ENCODE measurements at regions not wholly inside any gene's neighbourhood (a gene's known extent, or its start where the extent isn't known, plus 50 kb on each side); places are given as distances from the start of the nearest gene placed in this dataset.

DNA sequence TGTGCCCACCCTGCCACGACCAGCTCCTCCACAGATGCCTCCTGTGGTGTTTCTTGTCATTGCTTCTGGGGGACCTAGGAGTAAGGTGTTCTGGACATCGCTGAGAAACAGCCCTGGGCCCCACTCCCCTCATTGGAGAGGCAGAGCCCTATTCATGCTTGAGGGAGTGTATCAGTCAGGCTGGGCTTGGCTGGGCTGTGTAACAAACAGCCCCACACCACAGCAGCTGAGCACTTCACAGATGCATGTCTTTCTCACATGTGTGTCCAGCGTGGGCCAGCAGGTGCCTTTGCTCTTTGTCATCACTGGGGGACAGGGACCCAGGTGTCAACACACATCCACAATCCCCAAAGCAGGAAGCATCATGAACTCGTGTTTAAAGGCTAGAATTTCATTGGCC is 65.1 kb upstream of the FBRSL1 start:
- no peak for DNase-seq (ENCODE audit: low read depth)

DNA sequence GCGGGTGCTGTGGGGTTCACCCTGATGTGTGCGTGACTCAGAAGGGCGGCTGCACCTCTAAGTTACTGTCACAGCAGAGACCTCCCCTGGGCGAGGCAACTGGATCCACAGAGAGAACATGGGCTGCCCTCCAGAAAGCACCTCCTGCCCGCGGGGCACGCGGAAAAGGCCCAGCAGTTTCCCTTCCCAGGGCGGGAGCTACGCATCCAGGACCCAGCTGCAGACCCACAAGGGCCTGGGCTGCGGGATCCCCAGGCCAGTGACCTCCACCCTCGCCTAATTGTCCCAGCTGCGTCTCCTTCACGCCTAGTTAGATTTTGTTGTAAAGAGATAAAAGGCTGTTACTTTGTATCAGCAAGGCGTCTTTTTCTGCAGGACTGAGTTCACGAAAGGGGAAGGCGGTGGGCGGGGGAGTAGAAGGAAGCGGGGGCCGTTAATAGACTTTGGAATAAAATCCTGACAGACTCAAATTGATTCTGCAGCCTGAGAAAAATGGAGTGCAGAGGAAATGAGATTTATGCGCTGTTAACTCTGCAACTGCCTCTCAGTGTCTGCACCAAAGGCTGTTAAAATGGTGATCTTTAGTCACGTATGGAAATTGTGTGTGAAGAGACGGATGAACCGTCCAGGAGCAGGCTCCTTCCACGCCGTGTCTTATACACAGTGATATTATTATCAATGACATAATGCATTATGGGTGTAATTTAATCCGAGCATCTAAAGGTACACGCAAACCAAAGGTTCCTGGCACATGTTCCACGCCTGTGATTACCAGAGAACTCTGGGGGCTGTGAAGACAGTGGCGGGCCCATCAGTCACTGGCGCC is 65.9 kb upstream of the FBRSL1 start:
- DNase-seq (ENCODE audit: low read depth) = no peak

DNA sequence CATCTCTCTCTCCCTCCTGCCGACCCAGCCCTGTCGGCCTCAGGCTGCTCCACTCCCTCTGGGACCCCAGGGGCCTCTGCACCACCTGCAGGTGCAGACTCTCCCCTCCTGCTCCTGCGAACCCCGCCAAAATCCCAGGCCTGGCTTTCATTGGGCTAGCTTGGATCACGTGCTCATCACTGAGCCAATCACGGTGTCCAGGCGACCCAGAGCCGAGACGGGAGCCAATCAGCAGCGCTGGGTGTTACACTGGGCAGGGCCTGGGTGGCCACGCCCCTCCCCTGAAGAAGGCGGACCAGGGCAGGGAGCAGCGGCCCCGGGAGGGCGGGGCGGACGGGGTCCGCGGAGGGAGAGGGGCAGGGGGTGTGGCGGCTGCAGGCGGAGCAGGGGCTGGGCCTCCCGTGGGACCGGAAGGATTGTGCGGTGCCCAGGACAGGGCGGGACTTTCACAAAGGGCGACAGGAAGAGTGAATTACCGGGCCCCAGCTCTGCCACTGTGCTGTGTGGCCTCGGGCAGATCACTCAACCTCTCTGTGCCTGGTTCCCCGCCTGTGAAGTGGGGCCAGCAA is 66.6 kb upstream of the FBRSL1 start:
- no peak for DNase-seq (ENCODE audit: low read depth)

DNA sequence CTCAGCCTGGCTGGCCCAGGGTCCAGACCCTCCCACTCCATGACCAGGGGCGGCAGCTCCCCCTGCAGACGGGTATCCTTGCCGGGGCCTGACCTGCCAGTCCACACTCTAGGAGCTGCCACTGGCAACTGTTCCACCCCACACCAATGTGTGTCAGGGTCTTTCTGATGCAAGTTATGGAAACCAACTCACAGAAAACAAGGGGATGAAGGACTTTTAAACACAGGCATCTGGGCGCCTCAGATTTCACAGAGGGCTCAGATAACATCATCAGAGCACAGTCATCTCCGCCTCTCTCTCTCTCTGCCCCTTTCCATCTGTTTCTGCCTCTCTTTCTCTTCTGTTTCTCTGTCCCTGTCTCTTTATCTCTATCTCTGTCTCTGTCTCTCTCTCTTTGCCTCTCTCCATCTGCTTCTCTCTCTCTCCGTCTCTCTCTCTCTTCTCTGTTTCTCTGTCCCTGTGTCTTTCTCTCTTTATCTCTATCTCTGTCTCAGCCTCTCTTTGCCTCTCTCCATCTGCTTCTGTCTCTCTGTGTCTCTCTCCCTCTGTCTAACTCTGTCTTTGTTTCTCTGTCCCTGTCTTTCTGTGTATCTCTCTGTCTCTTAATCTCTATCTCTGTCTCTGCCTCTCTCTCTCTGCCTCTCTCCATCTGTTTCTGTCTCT is 67.4 kb upstream of the FBRSL1 start:
- DNase-seq (ENCODE audit: low read depth) = no peak

DNA sequence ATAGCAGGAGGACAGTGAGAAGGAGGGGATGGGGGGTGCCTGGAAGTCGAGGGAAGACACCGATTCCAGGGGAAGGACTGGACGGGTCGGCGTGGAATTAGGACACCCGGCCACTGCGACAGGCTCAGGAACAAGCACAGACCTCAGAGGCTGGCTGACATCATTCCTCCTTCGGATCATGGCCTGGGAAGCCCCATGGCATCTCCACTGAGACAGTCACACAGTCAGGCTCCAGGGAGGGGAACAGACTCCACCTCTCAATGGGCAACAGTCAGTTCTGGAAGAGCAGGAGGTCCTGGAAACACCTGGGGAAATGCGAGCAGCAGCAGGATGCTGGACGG is 67.9 kb upstream of the FBRSL1 start:
- DNase-seq (ENCODE audit: low read depth) = no peak

DNA sequence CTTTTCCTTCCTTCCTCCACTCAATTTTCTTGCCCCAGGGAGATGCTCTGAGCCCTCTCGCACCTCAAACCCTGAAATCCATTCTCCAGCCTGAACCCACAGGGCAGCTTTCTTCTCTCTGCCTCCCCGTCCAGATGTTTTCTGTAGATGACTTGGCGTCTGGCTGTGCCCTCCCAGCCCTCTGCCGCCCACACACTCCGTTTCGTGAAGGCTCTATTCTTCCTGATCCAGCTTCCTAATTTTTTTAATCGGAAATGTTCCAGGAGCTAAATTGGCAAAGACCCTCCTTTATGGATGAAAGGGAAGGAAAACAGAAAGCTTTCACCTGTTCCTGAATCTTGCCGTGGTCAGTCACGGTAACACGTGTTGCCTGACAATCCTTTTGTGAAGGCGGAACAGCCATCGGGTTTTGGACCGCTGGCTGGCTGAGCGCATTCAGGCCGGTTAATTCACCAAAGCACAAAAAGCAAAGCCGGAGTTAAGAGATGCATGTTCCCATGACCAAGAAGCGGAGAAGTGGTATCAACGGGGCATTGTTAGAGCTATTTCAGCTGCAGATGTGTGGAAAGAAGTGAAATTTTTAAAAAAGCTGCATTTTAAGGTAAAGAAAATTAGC is 70.2 kb upstream of the FBRSL1 start:
- no peak for DNase-seq (ENCODE audit: low read depth)

DNA sequence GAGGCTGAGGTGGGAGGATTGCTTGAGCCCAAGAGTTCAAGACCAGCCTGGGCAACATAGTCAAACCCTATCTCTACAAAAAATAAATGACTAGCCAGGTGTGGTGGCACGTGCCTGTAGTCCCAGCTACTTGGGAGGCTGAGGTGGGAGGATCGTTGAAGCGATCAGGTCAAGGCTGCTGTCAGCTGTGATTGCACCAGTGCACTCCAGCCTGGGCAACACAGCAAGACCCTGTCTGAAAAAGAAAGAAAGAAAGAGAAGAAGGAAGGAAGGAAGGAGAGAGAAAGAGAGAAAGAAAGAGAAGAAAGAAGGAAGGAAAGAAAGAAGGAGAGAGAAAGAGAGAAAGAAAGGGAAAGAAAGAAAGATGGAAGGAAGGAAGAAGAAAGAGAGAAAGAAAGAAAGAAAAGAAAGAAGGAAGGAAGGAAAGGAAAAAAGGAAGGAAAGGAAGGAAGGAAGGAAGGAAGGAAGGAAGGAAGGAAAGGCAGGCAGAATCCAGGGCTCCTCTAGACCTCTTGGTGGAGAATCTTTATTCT is 71.5 kb upstream of the FBRSL1 start:
- no peak for DNase-seq (ENCODE audit: low read depth)

DNA sequence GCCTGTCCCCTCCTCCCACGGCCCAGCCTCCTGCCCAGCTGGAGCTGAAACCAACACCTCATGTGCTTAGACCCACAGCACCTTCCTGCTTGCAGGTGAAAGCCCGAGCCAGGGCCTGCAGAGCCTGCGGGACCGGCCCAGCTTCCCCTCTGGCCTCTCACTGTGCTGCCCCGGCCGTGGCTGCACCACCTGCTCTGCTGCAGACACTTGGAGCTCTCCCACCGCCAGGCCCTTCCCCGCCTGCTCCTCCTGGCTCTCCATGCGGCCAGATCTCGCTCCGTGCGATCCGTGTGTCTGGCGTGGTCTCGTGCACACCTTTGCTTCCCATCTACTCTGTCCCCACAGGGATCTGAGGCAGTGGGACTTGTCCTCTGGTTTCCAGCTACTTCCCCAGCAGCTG is 72.2 kb upstream of the FBRSL1 start:
- DNase-seq (ENCODE audit: low read depth) = no peak

DNA sequence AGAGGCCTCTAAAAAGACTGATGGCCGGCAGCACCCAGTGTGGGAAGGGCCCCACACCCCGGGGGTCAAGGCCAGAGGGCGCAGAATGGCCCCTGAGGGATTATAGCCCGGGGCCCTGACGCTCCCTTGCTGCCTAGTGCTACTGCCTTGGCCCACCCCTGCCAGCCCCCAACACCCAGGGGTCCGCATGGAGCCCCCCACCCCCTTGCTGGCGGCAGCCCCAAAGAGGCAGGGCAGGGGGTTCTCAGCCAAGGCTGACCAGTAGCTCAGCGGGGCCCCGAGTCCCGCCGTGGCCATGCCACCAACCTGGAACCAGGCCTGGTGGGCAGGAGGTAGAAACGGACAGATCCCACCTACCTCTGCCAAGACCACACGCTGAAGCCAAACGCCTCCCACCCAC is 73.1 kb upstream of the FBRSL1 start:
- no peak for DNase-seq (ENCODE audit: low read depth)

DNA sequence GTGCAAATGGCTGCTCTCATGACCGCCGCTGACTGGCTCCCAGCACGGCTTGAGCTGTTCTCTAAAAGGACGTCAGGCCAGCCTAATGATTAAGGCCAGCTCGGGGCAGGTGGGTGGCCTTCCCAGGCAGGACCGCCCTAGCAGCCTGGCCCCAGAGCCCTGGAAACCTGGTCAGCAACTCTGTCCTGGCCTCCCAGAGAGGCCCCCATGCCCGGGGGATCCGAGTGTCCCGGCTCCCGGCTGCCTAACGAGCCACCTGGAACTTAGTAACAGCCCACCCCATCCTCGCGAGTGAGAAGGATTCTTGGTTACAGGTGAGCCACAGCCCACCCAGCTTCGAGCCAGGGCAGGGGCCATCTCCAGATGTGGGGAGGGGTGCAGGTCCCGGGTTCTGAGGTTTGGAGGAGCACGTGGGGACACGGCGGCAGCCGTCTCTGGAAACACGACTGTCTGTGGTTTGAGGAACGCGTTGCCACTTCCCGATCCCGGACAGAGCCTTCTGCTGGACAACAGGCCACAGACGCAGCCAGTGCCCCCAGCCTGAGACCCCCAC is 73.8 kb upstream of the FBRSL1 start:
- DNase-seq (ENCODE audit: low read depth) = no peak

DNA sequence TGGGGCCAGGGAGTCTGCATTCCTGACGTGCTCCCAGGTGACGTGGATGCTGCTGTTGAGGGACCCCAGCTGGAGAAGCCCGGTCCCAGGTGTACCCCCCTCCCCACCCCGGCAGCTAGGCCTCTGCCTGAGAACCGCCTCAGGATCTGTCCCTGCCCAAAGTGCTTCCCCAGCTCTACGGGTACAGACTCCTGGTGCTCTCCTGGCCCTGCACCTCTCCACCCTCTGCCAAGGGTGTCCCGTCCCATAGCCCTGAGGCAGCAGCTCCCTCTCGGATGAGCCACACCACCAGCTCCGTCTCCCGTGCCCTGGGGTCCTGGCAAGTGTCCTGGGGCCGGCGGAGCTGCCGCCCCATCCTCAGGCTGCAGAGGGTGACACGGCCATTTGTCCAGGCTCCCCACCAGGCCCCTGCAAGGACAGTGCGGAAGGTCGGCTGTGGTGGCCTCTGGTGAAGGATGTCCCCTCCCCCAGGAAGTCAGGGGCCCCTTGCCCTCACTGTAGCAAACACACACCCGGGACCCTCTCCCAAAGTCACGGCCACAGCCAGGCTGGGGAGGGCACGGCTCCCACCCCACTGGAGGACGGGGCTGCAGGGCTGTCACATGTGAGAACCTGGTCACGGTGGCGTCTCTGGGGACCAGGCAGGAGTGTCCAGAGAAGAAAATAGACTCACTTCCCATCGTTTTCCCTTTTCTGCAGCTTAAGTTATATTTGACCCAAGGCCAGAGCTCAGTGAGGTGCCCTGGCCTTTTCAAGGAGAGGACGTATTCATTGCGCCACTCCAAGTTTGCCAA is 74.4 kb upstream of the FBRSL1 start:
- no peak for DNase-seq (ENCODE audit: low read depth)

DNA sequence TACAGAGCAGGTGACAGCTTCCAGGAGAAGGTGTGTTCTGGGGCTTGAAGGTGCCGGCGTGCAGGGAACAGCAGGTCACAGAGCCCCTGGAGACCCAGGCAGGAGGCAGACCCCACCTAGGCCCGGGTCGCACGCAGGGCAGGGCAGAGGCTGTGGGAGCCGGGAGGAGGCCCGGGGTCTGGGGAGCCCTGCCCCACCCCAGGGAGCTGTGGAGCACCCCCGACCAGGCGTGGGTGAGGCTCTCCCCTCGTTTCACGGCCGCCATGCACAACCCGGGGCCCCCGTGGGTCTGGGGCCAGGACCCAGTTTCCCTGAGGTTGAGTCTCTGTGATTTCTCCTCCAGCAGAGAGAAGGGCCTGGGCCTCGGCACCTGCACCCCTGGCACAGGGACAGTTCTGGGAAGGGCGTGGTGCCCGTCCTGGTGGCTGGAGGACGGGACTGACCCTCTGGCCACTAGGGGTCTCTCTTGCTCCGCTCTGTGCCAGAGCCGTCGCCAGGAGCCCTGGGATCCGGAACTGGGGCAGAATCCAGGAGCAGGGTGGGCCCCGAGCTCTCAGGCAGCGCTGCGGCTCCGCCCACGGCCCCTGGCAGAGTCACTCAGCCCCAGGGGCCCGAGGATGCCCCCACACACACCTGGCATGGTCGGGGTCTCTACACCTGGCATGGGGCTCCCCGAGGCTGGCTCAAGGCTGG is 75.2 kb upstream of the FBRSL1 start:
- peak; percentile 46 for DNase-seq (ENCODE audit: low read depth)

DNA sequence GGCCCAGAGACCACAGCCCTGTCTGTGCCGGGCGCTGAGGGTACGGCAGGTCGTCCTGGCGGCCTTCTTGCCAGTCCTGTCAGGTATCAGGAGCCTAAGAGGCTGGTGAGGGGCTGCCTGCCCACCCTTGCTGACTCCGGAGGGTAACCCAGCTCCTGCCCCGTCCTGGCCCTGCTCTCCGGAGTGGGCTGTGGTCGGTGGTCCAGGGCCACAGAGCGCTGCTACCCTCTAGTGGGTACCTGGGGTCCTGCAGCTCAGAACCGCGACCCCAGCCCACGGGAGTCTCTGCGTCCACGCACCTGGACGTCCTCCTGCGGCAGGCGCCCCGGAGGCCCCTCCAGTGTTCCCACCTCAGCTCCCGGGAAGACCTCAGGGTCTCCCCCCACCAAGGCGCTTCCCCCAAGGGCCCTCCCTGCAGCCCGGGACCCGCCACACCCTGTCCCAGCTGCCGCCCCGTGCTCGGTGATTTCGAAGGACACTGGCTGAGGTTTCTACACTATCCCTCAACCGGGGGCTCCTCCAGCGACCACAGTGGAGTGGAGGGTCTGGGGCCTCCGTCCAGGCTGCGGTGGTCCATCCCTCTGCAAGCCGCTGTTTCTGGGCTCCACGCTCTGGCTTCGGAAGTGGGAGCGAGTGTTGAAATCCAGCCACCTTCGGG is 75.9 kb upstream of the FBRSL1 start:
- no peak for DNase-seq (ENCODE audit: low read depth)

DNA sequence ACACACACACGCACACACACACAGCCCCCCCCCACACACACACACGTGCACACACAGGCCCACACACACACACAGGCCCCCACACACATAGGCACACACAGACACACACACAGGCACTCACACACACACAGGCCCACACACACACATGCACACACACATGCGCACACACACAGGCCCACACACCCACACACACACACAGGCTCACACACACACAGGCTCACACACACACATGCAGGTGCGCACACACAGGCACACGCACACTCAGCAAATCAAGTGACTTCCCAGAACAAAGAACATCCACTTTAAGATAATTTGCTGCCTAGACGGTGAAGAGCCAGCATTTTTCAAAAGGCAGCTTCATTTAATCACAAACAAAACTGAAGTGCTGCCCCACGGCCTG is 78.5 kb upstream of the FBRSL1 start:
- DNase-seq (ENCODE audit: low read depth) = no peak

DNA sequence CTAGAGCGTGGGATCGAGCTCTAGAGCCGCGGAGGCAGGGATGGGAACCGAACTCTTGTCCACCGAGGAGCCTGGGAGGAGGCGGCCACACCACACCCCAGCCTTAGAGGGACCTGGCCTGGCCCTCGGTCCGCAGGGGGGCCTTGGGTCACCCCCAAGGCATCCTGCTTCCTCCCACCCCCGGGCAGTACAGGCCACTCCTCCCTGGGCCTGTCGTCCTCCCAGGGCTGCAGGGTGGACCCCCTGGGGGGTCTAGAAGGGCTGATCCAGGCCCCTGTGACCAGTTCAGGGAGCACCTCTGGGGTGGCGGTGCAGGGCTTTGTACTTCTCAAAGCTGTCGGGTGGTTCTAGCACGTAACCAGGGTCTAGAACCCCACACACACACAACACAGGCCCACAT is 79.1 kb upstream of the FBRSL1 start:
- no peak for DNase-seq (ENCODE audit: low read depth)

DNA sequence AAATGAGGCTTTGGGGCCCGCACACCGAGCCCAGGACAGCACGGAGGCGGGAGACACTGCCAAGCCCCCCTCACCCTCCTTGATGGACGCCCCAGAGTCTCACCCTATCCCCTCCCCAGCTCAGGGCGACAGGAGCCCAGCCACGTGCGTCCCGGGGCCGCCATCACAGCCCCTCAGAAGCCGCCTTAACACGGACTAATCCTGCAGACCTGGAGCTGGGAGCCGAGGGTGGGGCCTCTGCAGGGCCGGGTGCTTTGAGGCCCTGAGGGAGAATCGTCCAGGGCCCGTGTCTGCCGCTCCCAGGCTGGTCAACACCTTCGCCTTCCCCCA is 79.7 kb upstream of the FBRSL1 start:
- DNase-seq (ENCODE audit: low read depth) = no peak

DNA sequence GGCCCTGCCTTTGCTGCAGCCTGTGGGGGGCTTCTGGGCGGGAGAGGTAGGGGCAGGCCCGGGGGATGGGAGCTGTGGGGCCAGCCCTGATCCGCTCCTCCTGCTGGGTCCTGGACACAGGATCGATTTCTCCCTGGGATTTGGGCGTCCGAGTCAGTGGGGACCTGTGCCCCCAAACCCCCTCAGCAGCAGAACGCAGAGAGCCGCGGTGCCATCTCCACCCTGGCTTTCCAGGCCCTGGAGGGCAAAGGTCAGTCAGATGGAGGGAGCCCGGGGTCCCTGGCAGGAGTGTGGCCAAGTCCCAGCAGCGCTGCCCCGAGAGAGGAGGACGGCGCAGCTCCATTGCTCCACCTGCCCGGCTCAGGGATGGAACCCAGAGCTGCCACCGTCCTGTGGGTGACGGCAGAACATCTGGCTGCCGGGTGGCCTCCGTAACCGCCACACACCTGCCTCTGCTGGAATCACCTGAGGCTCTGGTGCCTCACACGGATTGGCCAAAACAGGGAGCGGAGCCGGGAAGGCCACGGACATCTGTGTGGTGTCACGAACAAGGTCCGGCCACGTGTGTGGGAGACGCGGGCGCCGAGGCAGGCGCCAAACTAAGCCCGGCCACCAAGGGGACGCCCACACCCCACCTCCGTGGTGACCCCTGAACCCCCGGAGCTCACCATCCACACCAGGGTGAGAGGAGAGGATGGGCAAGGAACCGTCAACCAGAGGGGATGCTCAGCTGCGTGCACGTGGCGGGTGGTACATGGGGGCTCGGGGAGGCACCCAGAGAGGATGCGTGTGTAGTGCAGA is 80.3 kb upstream of the FBRSL1 start:
- DNase-seq (ENCODE audit: low read depth) = no peak

DNA sequence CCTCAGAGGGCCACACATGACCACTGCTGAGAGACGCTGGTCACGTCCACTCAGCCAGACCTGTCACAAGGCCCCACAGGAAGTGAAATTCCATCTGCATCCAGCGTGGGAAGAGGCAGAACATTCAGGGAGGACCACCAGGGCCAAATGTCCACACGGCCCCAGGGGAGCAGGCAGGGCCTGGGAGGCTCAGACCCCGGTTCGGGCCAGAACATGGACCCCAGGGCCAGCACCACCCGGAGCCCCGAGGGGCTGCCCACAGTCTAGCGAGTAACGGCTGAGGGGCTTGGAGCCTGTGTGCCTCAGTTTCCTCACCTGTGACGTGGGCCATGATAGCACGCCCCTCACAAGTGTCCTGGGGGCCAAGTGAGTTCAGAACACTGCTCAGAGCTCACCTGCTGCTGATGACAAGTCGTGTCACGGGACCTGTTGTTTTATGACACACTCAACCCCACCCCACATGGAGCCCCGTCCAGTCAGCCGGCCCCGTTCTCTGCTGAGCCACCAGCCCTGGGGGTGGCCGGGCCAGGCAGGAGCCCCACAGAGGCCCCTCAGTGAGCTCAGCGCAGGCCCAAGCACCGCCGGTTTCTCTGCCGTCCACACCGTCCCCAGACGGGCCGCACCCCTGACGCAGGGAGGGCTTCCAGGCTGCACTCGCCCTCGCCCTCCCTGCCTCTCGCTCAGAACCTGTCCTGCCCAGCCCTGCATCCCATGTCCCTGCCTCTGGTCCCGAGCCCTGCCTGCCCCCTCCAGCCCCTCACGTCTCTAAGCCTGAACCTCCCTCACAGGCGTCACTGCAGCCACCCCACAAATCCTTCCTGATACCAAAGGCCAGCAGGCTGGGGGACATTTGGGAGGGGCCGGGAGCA is 79.5 kb upstream of the GALNT9 start:
- no peak for DNase-seq (ENCODE audit: low read depth)

DNA sequence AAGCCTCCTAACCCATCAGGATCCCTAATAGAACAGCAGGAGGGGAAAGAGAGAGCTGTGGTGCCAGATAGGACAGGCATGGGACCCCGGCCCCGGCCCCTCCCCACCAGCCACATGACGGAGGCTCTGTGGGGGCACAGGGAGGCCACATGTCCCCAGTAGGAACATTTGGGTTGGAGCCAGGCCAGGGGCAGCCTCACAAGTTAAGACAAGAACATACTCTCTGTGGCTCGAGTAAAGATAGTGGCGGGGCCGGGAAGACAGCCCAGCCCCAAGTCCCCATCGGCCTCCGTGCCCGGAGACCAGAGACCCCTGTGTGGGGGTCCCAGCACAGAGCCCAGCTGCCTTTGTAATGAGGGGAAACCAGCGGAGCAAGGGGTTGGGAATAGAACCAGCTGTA is 78.6 kb upstream of the GALNT9 start:
- DNase-seq (ENCODE audit: low read depth) = no peak

All from stimulated activated CD8-positive, alpha-beta memory T cell treated with anti-CD3 and anti-CD28 coated beads, Interleukin-15, amount 100 ng/mL, for 1 hour (primary cell).